ENCODE measurements at regions not wholly inside any gene's neighbourhood (a gene's known extent, or its start where the extent isn't known, plus 50 kb on each side); places are given as distances from the start of the nearest gene placed in this dataset.

- peaks cover 0 to 3% of the 10 kb centered on the region in 2 experiments; a peak in 3 of 4 replicates for H3K27me3 ChIP-seq (replicated peaks in 1 of 2; ENCODE audit: control insufficient read depth in 2 of 2, insufficient read depth in 2 of 2, low read length in 1 of 2)
- H3K9me3 ChIP-seq (replicated peaks; ENCODE audit: control insufficient read depth, insufficient read depth, low read length), result no peaks in the 10 kb centered on the region
- RAD21 ChIA-PET (ENCODE audit: unreplicated experiment), result interaction anchor here (0.7 to 0.8 kb wide), 2 partner anchors 156 to 310 kb away, joined by 3 read pairs; no protein-coding TSS in a partner anchor
- intact Hi-C loops (cut with micrococcal nuclease; ENCODE audit: unreplicated experiment) (loop anchor here (5.0 kb wide), 2 partner anchors 91 to 311 kb away; partner anchors contain the start of gene BBX), in situ Hi-C loops (cut with MboI) (no loop called here)
- FAIRE-seq, result no peak
- TF ChIP-seq CBX5 (IDR thresholded peaks at IDR 0.05; ENCODE audit: low read depth) (no peak), STAT1 (conservative IDR thresholded peaks at IDR 0.05) (no peak), MYC (IDR thresholded peaks at IDR 0.05; ENCODE audit: insufficient read depth, insufficient read length, insufficient replicate concordance, low read length, severe bottlenecking) (no peak), TBL1XR1 (IDR thresholded peaks at IDR 0.05; ENCODE audit: low read depth, low read length) (no peak), GABPA (IDR thresholded peaks at IDR 0.05; ENCODE audit: low read depth) (no peak), MEF2B (IDR thresholded peaks at IDR 0.05; ENCODE audit: partially characterized antibody, poor library complexity, severe bottlenecking) (no peak)
- ATAC-seq, result peak; percentile 52
- SMC1A ChIA-PET (ENCODE audit: uncharacterized antibody, unreplicated experiment), result interaction anchor here (0.6 to 1.0 kb wide), 3 partner anchors 160 to 195 kb away, joined by 3 read pairs; no protein-coding TSS in a partner anchor
- POLR2A ChIA-PET, result interaction anchor here (0.6 kb wide), 2 partner anchors 213 to 252 kb away, joined by 4 read pairs; no protein-coding TSS in a partner anchor
- H3K4me1 ChIP-seq (ENCODE audit: control insufficient read depth, insufficient read depth, low read length), result no peaks in the 10 kb centered on the region; the same call in 1 of the 2 replicates
- peak overlapping the region; percentile 76 for H2AFZ ChIP-seq (ENCODE audit: control insufficient read depth, low read depth, low read length)
- CTCF ChIA-PET, result interaction anchor here (0.6 to 1.9 kb wide), 9 partner anchors 9 to 258 kb away, joined by 3 to 13 read pairs (median 4); no protein-coding TSS in a partner anchor
- 0% methylated on average over 4 of the region's 16 CpGs for WGBS (ENCODE audit: insufficient coverage, insufficient replicate concordance, low lambda C conversion rate, missing lambda C conversion rate)
- H3K9ac ChIP-seq (ENCODE audit: control insufficient read depth, insufficient read depth, low read length), result peak overlapping the region; percentile 5; the same call in 1 of the 2 replicates
- no peak for DNase-seq (ENCODE audit: low read depth, low spot score)
- H4K20me1 ChIP-seq (ENCODE audit: control insufficient read depth, insufficient read depth), result no peaks in the 10 kb centered on the region
- no TSS peak for BruUV-seq (replicated peaks)
- no peak overlapping the region for H3K27ac ChIP-seq (ENCODE audit: control insufficient read depth, insufficient read depth)
- H3K4me3 ChIP-seq, result peak overlapping the region; percentile 77
- H3K4me2 ChIP-seq (ENCODE audit: control insufficient read depth, insufficient read depth), result peak overlapping the region; percentile 82
- no peaks in the 10 kb centered on the region for H3K36me3 ChIP-seq (ENCODE audit: control insufficient read depth in 2 of 2, insufficient read depth in 2 of 2, low read length in 1 of 2)
- H3K79me2 ChIP-seq (ENCODE audit: control insufficient read depth, insufficient read depth, low read length), result no peaks in the 10 kb centered on the region
Observed at GRCh38 chr3:107430996-107431245, 53.7 kb downstream of the CCDC54 start.

Measured in GM12878 (cell line).